OCI-LY7 (cell line): ENCODE measurements at regions not wholly inside any gene's neighbourhood (a gene's known extent, or its start where the extent isn't known, plus 50 kb on each side); places are given as distances from the start of the nearest gene placed in this dataset.

Experiments
- BruUV-seq: library from RNA; stranded (reverse); fragments of 400-500 nt; replicated peaks from 2 replicates; lab custom pipeline; 2021; lab: Mats Ljungman, UMichigan
- CTCF ChIA-PET: fragments of 300-600 bp; sonication (Branson Sonifier 250); formaldehyde crosslinking; loops from one replicate; lab custom pipeline; 2022; ENCODE audit warnings: antibody characterized with exemption; ENCODE audit not compliant: unreplicated experiment; lab: Charles Lee
- POLR2A ChIA-PET: fragments of 300-600 bp; sonication (Branson Sonifier 250); formaldehyde crosslinking; loops from one replicate; lab custom pipeline; 2022; ENCODE audit warnings: antibody characterized with exemption; lab: Charles Lee
- DNase-seq: peaks from one replicate; pipeline ENCODE4 v3.0.0-alpha.2; 2015; ENCODE audit warnings: low spot score
- H2AFZ ChIP-seq: fragments of 200-600 bp; sonication (generic), shearing (Covaris generic); 2 replicates; pipeline ENCODE4 v1.6.1; 2014; ENCODE audit warnings: mild to moderate bottlenecking, antibody characterized with exemption, low read length, moderate library complexity
- H3K27ac ChIP-seq: fragments of 200-600 bp; sonication (generic); 2 replicates; pipeline ENCODE4 v1.5.1; 2014; ENCODE audit warnings: mixed run types, low read depth, mild to moderate bottlenecking, moderate library complexity, low read length, inconsistent platforms; ENCODE audit not compliant: poor library complexity, severe bottlenecking
- H3K36me3 ChIP-seq: fragments of 200-600 bp; sonication (generic); 2 replicates; pipeline ENCODE4 v1.6.1; 2014; ENCODE audit warnings: mild to moderate bottlenecking, antibody characterized with exemption, low read length, moderate library complexity, mixed read lengths; ENCODE audit not compliant: insufficient read depth
- H3K4me1 ChIP-seq: fragments of 200-600 bp; sonication (generic); 2 replicates; pipeline ENCODE4 v1.5.1; 2014; ENCODE audit warnings: mild to moderate bottlenecking, low read length; ENCODE audit not compliant: insufficient read depth, poor library complexity, severe bottlenecking
- H3K4me2 ChIP-seq: fragments of 200-600 bp; sonication (generic); 2 replicates; pipeline ENCODE4 v1.6.1; 2014; ENCODE audit warnings: mild to moderate bottlenecking, low read length
- H3K4me3 ChIP-seq: fragments of 200-600 bp; sonication (generic); 2 replicates; pipeline ENCODE4 v1.5.1; 2014; ENCODE audit warnings: mild to moderate bottlenecking, low read depth, low read length; ENCODE audit not compliant: poor library complexity, severe bottlenecking
- H3K79me2 ChIP-seq: fragments of 200-600 bp; sonication (generic); 2 replicates; pipeline ENCODE4 v1.6.1; 2016; ENCODE audit warnings: low read depth, mild to moderate bottlenecking, low read length, moderate library complexity, mixed read lengths; ENCODE audit not compliant: insufficient read depth
- H3K9me2 ChIP-seq: fragments of 200-600 bp; sonication (generic); 2 replicates; pipeline ENCODE4 v1.6.1; 2016; ENCODE audit warnings: mild to moderate bottlenecking, low read length, mixed read lengths; ENCODE audit not compliant: insufficient read depth
- H3K9me3 ChIP-seq: fragments of 200-600 bp; sonication (generic); 2 replicates; pipeline ENCODE4 v1.6.1; 2014; ENCODE audit warnings: mild to moderate bottlenecking, mixed run types, low read length, mixed read lengths
- H4K20me1 ChIP-seq: fragments of 200-600 bp; sonication (generic); 2 replicates; pipeline ENCODE4 v1.6.1; 2014; ENCODE audit warnings: mild to moderate bottlenecking, antibody characterized with exemption, low read length, moderate library complexity, mixed read lengths; ENCODE audit not compliant: insufficient read depth
- CTCF ChIP-seq: fragments of 200-600 bp; sonication (generic); conservative IDR thresholded peaks from 2 replicates; pipeline ENCODE4 v1.5.1; 2014; ENCODE audit warnings: mild to moderate bottlenecking, antibody characterized with exemption, low read length, moderate library complexity, mixed read lengths
- EZH2phosphoT487 ChIP-seq: fragments of 200-600 bp; sonication (generic); IDR thresholded peaks from 2 replicates; pipeline ENCODE4 v1.6.1; 2018; ENCODE audit warnings: low read depth, borderline replicate concordance, mild to moderate bottlenecking, mixed run types, antibody characterized with exemption, low read length, moderate library complexity, mixed read lengths
- intact Hi-C: fragments of 100-400 bp; cut with micrococcal nuclease; formaldehyde crosslinking; loops from one replicate; pipeline ENCODE4 v1.10.0; 2022; ENCODE audit not compliant: unreplicated experiment

DNA sequence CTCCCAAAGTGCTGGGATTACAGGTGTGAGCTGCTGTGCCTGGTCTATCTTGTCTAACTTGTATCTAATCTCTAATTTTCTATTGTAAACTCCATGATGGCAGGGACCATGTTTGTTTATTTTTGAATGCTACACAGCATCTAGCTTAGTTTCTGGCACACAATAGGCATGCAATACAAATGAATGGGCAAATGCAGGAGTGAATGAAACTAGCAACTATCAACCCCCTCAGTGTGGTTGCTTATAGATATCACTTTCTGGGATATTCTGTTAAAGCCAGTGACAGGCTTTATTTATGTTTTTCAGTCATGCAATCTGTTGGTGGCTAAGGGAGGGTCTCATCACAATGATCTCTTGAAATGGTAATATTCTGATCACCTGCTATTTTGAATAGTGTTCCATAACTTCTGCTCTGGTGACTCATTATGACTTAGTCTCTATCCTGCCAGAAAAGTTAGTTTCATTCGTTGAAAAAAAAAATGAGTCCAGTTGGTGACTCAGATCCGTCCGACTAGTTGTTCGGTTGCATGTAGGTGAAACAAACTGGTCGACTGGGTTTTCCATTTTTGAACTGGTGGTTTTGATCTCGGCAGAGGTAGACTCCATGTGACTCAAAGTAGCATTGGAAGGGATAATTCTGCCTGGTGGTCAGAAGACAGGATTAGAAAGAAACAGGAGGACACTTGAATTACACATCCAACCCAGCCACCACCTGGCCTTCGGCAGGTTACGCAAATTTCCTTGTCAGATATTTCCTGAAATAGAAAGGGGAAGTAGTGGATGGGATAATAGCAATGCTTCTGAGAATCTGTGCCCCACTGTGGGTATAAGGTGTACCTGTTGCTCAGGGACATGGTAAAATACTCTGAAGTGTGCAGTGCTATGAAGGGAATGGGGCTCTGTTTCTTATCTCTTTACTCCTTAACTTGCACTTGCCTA lies 76.8 kb downstream of the GATA3 start:
- no peak for DNase-seq
- no peaks in the 10 kb centered on the region for H3K4me1 ChIP-seq
- TF ChIP-seq CTCF (no peak), EZH2phosphoT487 (no peak)
- H2AFZ ChIP-seq = no peak overlapping the region
- H3K27ac ChIP-seq = no peak overlapping the region
- BruUV-seq = no TSS peak
- intact Hi-C loops = no loop called here
- H3K4me2 ChIP-seq = no peak overlapping the region
- no peaks in the 10 kb centered on the region for H3K9me2 ChIP-seq
- no peaks in the 10 kb centered on the region; the same call in 1 of the 2 replicates for H4K20me1 ChIP-seq
- H3K4me3 ChIP-seq = no peak overlapping the region
- H3K79me2 ChIP-seq = no peaks in the 10 kb centered on the region
- ChIA-PET CTCF (no interaction called here), POLR2A (interaction anchor here (0.7 kb wide), 1 partner anchor 21 kb away, joined by 4 read pairs; no protein-coding TSS in a partner anchor)
- H3K9me3 ChIP-seq = no peaks in the 10 kb centered on the region
- H3K36me3 ChIP-seq = no peaks in the 10 kb centered on the region

DNA sequence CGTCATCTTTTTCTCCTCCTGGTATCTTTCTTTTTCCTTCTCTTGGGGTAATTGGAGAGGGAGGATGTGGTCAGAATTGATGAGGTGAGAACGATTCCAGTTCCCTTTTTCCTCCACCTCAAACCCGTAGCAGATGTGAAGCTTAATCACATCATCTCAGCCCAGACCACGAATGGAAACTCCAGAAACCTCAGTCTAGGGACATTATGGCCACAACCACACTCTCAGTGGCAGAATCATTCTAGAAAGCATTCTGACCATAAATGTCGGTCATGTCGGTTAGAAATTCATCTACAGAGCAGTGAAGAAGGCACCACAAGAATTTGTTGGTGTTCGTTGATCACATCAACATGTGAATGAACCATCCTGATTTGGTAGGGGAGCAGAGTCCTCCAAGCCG lies 78.7 kb downstream of the GATA3 start:
- no peaks in the 10 kb centered on the region for H3K36me3 ChIP-seq
- H3K4me1 ChIP-seq = no peaks in the 10 kb centered on the region
- intact Hi-C loops = no loop called here
- BruUV-seq = no TSS peak
- no peak overlapping the region for H3K4me2 ChIP-seq
- no peaks in the 10 kb centered on the region for H3K79me2 ChIP-seq
- no peak overlapping the region for H3K4me3 ChIP-seq
- ChIA-PET POLR2A (no interaction called here), CTCF (no interaction called here)
- H3K9me3 ChIP-seq = no peaks in the 10 kb centered on the region
- no peak overlapping the region for H2AFZ ChIP-seq
- no peak for TF ChIP-seq EZH2phosphoT487
- H3K9me2 ChIP-seq = no peaks in the 10 kb centered on the region
- H4K20me1 ChIP-seq = no peaks in the 10 kb centered on the region; the same call in 1 of the 2 replicates
- DNase-seq = no peak
- H3K27ac ChIP-seq = no peak overlapping the region

- no peak overlapping the region for H3K4me3 ChIP-seq
- H3K4me1 ChIP-seq = no peaks in the 10 kb centered on the region
- CTCF ChIA-PET = no interaction called here
- no peaks in the 10 kb centered on the region for H3K36me3 ChIP-seq
- no peaks in the 10 kb centered on the region for H3K9me3 ChIP-seq
- no peaks in the 10 kb centered on the region for H3K9me2 ChIP-seq
- no peaks in the 10 kb centered on the region for H4K20me1 ChIP-seq
- intact Hi-C loops = no loop called here
- POLR2A ChIA-PET = no interaction called here
- DNase-seq = no peak
- no peaks in the 10 kb centered on the region for H3K79me2 ChIP-seq
- no peak overlapping the region for H3K27ac ChIP-seq
- TF ChIP-seq EZH2phosphoT487 = no peak
- TF ChIP-seq CTCF = no peak
- no peak overlapping the region for H2AFZ ChIP-seq
- no peak overlapping the region for H3K4me2 ChIP-seq
- BruUV-seq = no TSS peak
Observed at GRCh38 chr10:8136736-8137135, 82.2 kb downstream of the GATA3 start.
